ENCODE measurements at regions not wholly inside any gene's neighbourhood (a gene's known extent, or its start where the extent isn't known, plus 50 kb on each side); places are given as distances from the start of the nearest gene placed in this dataset.

DNA sequence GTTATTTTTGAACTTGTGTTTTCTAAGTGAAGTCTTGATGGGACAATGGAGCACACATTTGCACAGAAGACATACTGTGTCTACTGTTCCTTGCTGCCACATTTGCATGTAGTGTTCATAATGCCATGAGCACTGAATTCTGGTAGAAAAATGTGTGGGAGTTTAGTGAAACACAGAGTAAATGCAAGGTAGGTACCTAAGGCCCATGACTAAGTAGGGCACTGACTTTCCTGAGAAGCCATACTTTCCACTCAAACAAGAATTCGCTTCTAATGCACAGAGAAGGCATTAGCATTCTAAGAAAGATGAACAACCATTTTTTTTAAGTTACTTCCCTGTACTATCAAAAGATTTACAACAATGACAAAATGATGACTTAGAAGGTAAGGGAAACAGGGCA is 282.2 kb downstream of the MAN2A1 start:
- H3K4me1 ChIP-seq (ENCODE audit: control insufficient read depth, insufficient read depth, low read length): no peaks in the 10 kb centered on the region
- H3K4me2 ChIP-seq (ENCODE audit: low read depth, low read length): no peak overlapping the region
- H3K79me1 ChIP-seq (ENCODE audit: low read depth in 1 of 2, low read length in 2 of 2): no peaks in the 10 kb centered on the region
- H3K14ac ChIP-seq (replicated peaks; ENCODE audit: low read depth, low read length): no peak overlapping the region
- H3K9me3 ChIP-seq (ENCODE audit: control insufficient read depth, insufficient read depth, low read length): no peaks in the 10 kb centered on the region
- no TSS peak for BruUV-seq (replicated peaks)
- no peak overlapping the region for H2AK9ac ChIP-seq (replicated peaks; ENCODE audit: low read depth, low read length, poor library complexity)
- no peak overlapping the region for H4K91ac ChIP-seq (ENCODE audit: insufficient read depth, low read depth, low read length)
- no peak overlapping the region for H2BK20ac ChIP-seq (ENCODE audit: low read depth, low read length)
- H4K5ac ChIP-seq (ENCODE audit: low read depth, low read length): no peak overlapping the region
- no peak overlapping the region for H3K4ac ChIP-seq (ENCODE audit: low read depth, low read length)
- no peaks in the 10 kb centered on the region for H3K36me3 ChIP-seq (ENCODE audit: control insufficient read depth, insufficient read depth, low read length)
- no CpG with 5 or more reads among the region's 1 CpG for WGBS, 2 experiments (ENCODE audit: extremely low coverage in 2 of 2, insufficient read length in 1 of 2)
- no peaks in the 10 kb centered on the region for H3K27me3 ChIP-seq (ENCODE audit: control insufficient read depth, insufficient read depth, low read length)
- H4K20me1 ChIP-seq (ENCODE audit: insufficient read depth, low read length): no peaks in the 10 kb centered on the region
- H3K9me1 ChIP-seq (ENCODE audit: insufficient read depth, low read length): no peaks in the 10 kb centered on the region
- no peak overlapping the region for H2BK15ac ChIP-seq (ENCODE audit: low read depth, low read length)
- H3K4me3 ChIP-seq (ENCODE audit: insufficient read depth, low read depth, low read length): no peak overlapping the region
- dilution Hi-C loops (cut with HindIII; ENCODE audit: low sequenced_read_pairs, unreplicated experiment) (no loop called here), intact Hi-C loops (cut with micrococcal nuclease) (no loop called here), in situ Hi-C loops (cut with MboI; ENCODE audit: low sequenced_read_pairs) (no loop called here)
- no peak for TF ChIP-seq RAD21 (IDR thresholded peaks at IDR 0.05; ENCODE audit: low read length)
- TF ChIP-seq BHLHE40 (IDR thresholded peaks at IDR 0.05; ENCODE audit: low read depth, low read length): no peak
- no peak for TF ChIP-seq MXI1 (IDR thresholded peaks at IDR 0.05; ENCODE audit: borderline replicate concordance, low read depth, low read length)
- no peak for TF ChIP-seq POLR2A (IDR thresholded peaks at IDR 0.05; ENCODE audit: low read depth, low read length)
- TF ChIP-seq RCOR1 (IDR thresholded peaks at IDR 0.05; ENCODE audit: insufficient replicate concordance, low read length): no peak
- no peak for TF ChIP-seq MAFK (IDR thresholded peaks at IDR 0.05; ENCODE audit: low read depth, low read length)
- no peak for TF ChIP-seq CEBPB (IDR thresholded peaks at IDR 0.05; ENCODE audit: low read depth, low read length)
- TF ChIP-seq NFE2L2 (IDR thresholded peaks at IDR 0.05; ENCODE audit: low read depth, low read length): no peak
- TF ChIP-seq SMC3 (IDR thresholded peaks at IDR 0.05; ENCODE audit: low read depth, low read length): no peak
- no peak overlapping the region for H3K18ac ChIP-seq (ENCODE audit: low read depth, low read length)
- H4K8ac ChIP-seq (ENCODE audit: low read depth in 2 of 2, low read length in 2 of 2): no peak overlapping the region
- ChIA-PET CTCF (no interaction called here), POLR2A (ENCODE audit: unreplicated experiment) (no interaction called here)
- H3K9ac ChIP-seq (ENCODE audit: low read depth, low read length): no peak overlapping the region
- H2BK120ac ChIP-seq (ENCODE audit: low read depth, low read length): no peak overlapping the region
- no peak overlapping the region for H3K56ac ChIP-seq (ENCODE audit: extremely low read depth, insufficient read depth, low read length)
- H2AK5ac ChIP-seq (ENCODE audit: low read depth, low read length): no peak overlapping the region
- no peak overlapping the region for H3K23ac ChIP-seq (ENCODE audit: low read depth, low read length)
- ATAC-seq (ENCODE audit: low read depth) (no peak), DNase-seq (no peak)
- H3K27ac ChIP-seq (ENCODE audit: insufficient read depth, low read length): no peak overlapping the region
- no peak overlapping the region for H2BK5ac ChIP-seq (ENCODE audit: low read depth, low read length, poor library complexity, severe bottlenecking)
- H2AFZ ChIP-seq (replicated peaks; ENCODE audit: low read length, poor library complexity): no peak overlapping the region

Measured in IMR-90 (cell line).